NOMO-1 treated with DMSO at 0.1 percent for 48 hours (cell line): ENCODE measurements at regions not wholly inside any gene's neighbourhood (a gene's known extent, or its start where the extent isn't known, plus 50 kb on each side); places are given as distances from the start of the nearest gene placed in this dataset.
A peak's percentile ranks its signal among the peaks of the same experiment; 100 is the strongest.

Experiments
- DNase-seq: peaks from one replicate; lab custom pipeline; 2025; ENCODE audit not compliant: unreplicated experiment; lab: John Stamatoyannopoulos, UW

DNA sequence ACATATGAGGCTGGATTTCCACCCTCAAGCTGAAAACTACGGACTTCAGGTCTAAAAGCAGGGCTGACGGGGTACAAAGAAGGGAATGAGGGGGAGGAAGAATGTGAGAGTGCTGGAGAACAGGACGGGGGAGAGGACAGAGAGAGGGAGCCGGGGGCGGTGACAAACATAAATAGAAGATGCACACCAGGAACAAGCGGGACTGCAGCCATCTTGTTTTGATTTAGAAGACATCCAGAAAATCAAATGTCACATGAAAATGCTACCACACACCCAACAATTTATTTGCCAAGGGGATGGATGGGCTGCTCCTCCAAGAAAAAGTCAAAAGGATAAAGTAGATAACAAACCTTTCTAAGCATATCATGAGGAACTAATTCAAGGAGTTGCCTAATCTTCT lies 59.2 kb upstream of the FHL2 start:
- no peak for DNase-seq

GRCh38 chr2:105455488-105456003 lies 56.7 kb upstream of the FHL2 start:
- no peak for DNase-seq

DNA sequence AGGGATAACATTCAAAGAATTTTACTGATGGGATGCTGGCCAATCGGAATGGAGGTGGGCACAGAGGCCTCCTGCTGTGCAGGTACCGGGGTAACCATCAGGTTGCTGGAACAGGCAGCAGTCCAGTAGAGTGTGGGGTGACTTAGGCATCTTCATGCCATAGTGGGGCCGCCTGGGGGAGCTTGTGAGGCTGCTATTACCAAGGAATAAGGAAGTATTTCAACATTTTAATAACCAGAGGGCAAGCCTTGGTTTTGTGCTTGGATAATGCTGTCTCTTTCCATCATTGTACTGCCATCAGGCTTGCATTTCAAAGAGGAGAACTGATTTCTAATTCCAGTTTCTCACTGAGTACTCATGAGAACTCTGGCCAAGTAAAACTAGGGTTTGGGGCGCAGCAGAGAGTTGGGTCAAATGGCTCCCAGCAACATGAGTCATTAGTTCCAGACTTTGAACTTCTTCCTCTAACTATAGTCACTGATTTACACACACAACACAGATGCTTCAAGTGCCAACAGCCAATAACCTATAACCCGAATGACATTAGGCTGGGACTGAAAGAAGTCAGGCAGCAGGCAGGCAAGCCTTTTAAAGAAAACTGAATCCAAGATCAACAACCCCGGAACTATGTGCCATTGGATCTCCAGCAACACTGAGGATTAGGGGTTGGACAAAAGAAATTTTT lies 56.1 kb upstream of the FHL2 start:
- DNase-seq, result peak; percentile 61

- no peak for DNase-seq
Observed at GRCh38 chr2:105451571-105452166, 52.8 kb upstream of the FHL2 start.

DNA sequence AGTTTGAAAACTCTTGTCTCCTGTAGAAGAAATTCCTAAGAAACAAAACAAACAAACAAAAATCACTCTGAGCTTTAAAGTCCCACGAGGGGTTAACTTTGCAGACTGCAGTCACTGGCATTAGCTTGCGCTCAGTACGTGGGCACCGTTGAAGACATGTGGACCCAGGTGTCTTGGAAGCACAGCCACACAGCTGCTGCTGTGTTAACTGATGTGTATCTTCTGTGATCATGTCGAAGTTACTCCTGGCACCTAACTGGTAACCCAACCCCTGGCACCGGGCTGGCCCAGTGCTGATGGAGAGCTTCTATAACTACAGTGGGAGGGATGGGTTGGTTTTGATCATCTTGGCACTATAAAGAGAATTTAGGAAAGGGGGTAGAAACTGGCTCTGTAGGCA lies 51.6 kb upstream of the FHL2 start:
- DNase-seq, result no peak

DNA sequence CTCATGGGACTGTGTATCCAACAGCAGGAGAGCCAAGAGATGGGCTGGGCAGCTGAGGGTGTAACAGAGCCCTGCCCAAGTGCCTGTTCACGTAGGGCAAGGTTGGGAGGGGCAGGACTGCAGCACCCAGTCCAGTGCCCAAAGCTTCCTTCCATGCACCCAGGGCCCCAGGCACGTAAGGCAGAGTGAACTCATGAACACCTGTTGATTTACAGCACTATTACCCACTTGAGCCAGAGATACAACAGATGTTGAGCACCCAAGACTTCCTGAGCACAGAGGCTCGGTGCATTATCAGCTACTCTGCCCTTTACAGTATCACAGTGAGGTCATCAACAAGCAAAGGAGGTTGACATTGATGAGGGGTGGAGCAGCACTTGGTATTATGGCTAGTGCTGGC lies 50.2 kb upstream of the FHL2 start:
- no peak for DNase-seq
